HG02610 (cell line): ENCODE measurements at regions not wholly inside any gene's neighbourhood (a gene's known extent, or its start where the extent isn't known, plus 50 kb on each side); places are given as distances from the start of the nearest gene placed in this dataset.
"Not testable (repeated sequence)": the region's sequence is repeated elsewhere in the genome, so short reads cannot be mapped to it uniquely, and the experiment has no call there.

Source experiments
- ATAC-seq: cut with Tn5 transposase; IDR thresholded peaks from one replicate; pipeline ENCODE4 v1.9.1; 2021; ENCODE audit warnings: mild to moderate bottlenecking, moderate library complexity; ENCODE audit not compliant: unreplicated experiment

DNA sequence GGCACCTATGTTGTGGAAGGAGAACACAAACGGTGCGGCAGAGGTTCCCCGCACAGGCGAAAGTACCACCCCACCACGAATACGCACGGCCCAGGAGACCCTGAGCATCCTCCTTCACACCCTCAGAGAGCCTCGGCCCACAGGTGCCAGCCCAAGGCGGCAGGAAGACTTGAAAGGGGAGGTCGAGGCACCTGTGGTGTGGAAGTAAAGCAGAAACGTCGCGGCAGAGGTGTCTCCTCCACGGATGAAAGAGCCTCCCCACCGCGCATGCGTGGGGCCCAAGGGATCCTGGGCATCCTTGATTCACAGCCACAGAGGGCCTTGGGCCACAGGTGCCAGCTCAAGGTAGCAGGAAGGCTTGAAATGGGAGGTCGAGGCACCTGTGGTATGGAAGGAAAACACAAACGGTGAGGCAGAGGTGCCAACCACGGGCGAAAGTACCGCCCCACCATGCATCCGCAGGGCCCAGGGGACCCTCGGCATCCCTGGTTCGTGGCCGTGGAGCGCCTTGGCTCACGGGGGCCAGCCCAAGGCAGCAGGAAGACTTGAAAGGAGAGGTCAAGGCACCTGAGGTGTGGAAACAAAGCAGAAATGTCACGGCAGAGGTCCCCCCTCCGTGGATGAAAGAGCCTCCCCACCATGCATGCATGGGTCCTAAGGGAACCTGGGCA, 380.1 kb downstream of the ALG10 start:
- no peak for ATAC-seq

DNA sequence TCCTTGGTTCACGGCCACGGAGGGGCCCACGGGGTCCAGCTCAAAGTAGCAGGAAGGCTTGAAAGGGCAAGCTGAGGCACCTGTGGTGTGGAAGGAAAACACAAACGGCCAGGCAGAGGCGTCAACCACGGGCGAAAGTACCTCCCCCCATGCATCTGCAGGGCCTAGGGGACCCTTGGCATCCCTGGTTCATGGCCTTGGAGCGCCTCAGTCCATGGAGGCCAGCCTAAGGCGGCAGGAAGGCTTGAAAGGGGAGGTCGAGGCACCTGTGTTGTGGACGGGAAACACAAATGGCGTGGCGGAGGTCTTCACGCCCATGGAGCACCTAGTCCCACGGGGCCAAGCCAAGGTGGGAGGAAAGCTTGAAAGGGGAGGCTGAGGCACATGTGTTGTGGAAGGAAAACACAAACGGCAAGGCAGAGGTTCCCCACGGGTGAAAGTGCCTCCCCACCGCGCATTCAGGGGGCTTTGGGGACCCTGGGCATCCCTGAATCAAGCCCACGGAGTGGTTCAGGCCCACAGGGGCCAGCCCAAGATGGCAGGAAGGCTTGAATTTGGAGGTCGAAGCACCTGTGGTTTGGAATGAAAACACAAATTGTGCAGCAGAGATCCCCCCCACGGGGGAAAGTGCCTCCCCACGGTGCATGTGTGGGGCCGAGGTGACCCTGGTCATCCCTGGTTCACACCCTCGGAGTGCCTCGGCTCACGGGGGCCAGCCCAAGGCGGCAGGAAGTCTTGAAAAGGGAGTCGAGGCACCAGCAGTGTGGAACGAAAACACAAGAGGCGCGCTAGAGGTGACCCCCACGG, 380.8 kb downstream of the ALG10 start:
- ATAC-seq, result no peak

DNA sequence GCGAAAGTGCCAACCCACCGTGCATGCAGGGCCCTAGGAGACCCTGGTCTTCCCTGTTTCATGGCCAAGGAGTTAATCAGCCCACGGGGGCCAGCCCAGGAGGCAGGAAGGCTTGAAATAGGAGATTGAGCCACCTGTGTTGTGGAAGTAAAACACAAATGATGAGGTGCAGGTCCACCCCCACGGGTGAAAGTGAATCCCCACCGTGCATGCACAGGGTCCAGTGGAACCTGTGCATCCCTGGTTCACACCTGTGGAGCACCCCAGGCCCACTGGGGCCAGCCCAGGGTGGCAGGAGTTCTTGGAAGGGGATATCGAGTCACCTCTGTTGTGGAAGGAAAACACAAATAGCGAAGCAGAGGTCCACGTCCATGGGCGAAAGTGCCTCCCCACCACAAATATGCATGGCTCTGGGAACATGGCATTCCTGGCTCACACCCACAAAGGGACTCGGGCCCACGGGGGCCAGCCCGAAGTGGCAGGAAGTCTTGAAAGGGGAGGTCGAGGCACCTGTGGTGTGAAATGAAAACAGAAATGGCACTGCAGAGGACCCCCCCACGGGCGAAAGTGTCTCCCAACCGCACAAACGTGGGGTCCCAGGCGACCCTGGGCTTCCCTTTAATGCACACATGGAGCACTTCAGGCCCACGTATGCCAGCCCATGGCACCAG, 381.5 kb downstream of the ALG10 start:
- no peak for ATAC-seq

DNA sequence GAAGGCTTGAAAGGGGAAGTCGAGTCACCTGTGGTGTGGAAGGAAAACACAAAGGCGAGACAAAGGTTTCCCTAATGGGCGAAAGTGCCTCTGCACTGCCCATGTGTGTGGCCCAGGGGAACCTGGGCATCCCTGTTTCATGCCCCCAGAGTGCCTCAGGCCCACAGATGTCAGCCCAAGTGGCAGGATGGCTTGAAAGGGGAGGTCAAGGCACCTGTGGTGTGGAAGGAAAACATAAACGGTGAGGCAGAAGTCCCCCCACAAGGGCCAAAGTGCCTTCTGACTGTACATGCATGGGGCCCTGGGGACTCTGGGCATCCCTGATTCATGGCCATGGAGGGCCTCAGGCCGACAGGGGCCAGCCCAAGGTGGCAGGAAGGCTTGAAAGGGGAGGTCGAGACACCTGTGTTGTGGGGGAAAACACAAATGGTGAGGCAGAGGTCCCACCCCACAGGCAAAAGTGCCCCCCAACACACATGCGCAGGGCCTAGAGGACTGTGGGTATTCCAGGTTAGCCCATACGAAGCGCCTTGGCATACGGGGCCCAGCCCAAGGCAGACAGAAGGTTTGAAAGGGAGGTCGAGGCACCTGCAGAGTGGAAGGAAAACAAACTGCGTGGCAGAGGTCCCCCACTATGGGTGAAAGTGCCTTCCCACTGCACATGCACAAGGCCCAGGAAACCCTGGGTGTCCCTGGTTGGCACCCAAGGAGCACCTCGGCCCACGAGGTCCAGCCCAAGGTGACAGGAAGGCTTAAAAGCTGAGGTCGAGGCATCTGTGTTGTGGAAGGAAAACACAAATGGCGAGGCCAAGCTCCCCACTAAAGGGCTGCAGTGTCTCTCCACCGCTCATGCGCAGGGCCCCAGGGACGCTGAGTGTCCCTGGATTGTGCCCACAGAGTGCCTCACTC, 382.3 kb downstream of the ALG10 start:
- no peak for ATAC-seq

DNA sequence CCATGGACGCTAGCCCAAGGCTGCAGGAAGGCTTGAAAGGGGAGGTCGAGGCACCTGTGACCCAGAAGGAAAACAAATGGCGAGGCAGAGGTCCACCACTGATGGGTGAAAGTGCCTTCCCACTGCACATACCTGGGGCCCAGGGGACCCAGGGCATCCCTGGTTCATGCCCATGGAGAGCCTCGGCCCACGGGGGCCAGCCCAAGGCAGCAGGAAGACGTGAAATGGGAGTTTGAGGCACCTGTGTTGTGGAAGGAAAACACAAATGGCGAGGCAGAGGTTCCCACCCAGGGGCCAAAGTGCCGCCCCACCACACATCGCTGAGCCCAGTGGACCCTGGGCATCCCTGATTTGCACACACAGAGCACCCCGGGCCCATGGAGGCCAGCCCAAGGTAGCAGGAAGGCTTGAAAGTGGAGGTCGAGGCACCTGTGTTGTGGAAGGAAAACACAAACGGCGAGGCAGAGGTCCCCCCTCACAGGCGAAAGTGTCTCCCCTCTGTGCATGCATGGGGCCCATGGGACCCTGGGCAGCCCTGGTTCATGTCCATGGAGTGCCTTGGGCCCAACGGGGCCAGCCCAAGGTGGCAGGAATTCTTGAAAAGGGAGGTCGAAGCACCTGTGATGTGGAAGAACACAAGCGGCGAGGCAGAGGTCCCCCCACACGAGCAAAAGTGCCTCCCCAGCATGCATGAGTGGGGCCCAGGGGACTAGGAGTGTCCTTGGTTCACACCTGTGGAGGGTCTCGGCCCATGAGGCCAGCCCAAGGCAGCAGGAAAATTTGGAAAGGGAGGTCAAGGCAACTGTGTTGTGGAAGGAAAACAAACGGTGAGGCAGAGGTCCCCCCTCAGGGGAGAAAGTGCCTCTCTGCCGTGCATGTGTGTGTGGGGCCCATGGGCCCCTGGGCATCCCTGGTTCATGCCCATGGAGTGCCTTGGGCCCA, 383.3 kb downstream of the ALG10 start:
- ATAC-seq, result no peak

DNA sequence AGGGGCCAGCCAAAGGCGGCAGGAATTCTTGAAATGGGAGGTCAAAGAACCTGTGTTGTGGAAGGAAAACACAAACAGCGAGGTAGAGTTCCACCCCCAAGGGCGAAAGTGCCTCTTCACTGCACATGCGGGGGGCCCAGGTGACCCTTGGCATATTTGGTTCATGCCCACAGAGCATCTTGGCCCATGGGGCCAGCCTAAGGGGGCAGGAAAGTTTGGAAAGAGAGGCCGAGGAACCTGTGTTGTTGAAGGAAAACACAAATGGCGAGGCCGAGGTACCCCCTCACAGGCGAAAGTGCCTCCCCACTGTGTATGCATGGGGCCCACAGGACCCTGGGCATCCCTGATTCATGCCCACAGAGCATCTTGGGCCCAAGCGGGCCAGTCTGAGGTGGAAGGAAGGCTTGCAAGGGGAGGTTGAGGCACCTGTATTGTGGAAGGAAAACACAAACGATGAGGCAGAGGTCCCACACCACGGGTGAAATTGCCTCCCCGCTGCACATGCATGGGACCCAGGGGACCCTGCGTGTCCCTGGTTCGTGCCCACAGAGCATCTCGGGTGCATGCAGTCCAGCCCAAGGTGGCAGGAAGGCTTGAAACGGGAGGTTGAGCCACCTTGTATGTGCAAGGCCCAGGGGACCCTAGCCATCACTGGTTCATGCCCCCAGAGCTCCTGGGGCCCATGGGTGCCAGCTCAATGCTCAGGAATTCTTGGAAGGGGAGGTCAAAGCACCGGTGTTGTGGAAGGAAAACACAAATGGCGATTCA, 384.1 kb downstream of the ALG10 start:
- ATAC-seq, result no peak

DNA sequence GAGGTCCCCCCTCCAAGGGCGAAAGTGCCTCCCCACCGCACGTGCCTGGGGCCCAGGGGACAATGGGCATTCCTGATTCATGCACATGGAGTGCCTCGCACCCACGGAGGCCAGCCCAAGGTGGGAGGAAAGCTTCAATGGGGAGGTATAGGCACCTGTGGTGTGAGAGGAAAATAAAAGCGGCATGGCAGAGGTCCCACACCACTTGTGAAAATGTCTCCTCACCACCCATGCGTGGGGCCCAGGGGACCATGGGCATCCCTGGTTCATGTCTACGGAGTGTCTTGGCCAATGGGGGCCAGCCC, 384.7 kb downstream of the ALG10 start:
- no peak for ATAC-seq

DNA sequence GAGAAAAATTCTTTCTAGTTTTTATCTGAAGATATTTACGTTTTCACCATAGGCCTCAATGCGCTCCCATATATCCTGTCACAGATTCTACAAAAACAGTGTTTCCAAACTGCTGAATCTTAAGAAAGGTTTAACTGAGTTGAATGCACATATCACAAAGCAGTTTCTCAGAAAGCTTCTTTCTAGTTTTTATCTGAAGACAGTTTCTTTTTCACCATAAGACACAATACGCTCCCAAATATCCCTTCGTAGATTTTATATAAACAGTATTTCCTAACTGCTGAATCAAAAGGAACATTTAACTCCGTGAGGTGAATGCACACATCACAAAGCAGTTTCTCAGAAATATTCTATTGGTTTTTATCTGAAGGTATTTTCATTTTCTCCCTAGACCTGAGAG, 385.5 kb downstream of the ALG10 start:
- no peak for ATAC-seq

DNA sequence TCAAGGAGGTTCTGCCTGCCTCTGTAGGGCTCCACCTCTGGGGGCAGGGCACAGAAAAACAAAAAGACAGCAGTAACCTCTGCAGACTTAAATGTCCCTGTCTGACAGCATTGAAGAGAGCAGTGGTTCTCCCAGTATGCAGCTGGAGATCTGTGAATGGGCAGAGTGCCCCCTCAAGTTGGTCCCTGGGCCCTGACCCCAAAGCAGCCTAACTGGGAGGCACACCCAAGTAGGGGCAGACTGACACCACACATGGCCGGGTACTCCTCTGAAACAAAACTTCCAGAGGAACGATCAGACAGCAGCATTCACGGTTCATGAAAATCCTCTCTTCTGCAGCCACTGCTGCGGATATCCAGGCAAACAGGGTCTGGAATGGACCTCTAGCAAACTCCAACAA, 409.2 kb downstream of the ALG10 start:
- not testable (repeated sequence) for ATAC-seq
